Heart left ventricle (tissue), 16 donors: ENCODE measurements at regions not wholly inside any gene's neighbourhood (a gene's known extent, or its start where the extent isn't known, plus 50 kb on each side); places are given as distances from the start of the nearest gene placed in this dataset.

Source experiments
- ATAC-seq, 4 donors: fragments of 200-7000 bp; cut with Tn5 transposase; one replicate each; pipeline ENCODE4 v1.9.1; 2020 to 2022; ENCODE audit warnings: moderate library complexity in 4 of 4, mild to moderate bottlenecking in 3 of 4, moderate number of reproducible peaks in 1 of 4
- DNase-seq, 5 donors: peaks; one replicate each; pipeline ENCODE4 v3.0.0-alpha.2; 2020
- H3K27ac ChIP-seq, 12 donors: fragments of 200-600 bp; sonication (generic) in 4 of 12; one replicate each; pipeline versions ENCODE4 v1.5.0 to v1.8.0; 2016 to 2022; ENCODE audit warnings: mild to moderate bottlenecking in 2 of 12
- H3K27me3 ChIP-seq, 9 donors: fragments of 200-600 bp; sonication (generic) in 2 of 9; one replicate each; pipeline versions ENCODE4 v1.5.1 to v1.8.0; 2016 to 2022; ENCODE audit warnings: mild to moderate bottlenecking in 3 of 9
- H3K36me3 ChIP-seq, 9 donors: fragments of 200-600 bp; sonication (generic) in 2 of 9; one replicate each; pipeline versions ENCODE4 v1.5.0 to v1.8.0; 2018 to 2022; ENCODE audit warnings: mild to moderate bottlenecking in 2 of 9
- H3K4me1 ChIP-seq, 12 donors: fragments of 200-600 bp; sonication (generic) in 4 of 12; one replicate each; pipeline versions ENCODE4 v1.5.0 to v1.8.0; 2016 to 2022; ENCODE audit warnings: mild to moderate bottlenecking in 3 of 12
- H3K4me3 ChIP-seq, 12 donors: fragments of 200-600 bp; sonication (generic) in 4 of 12; one replicate each; pipeline versions ENCODE4 v1.5.0 to v1.8.0; 2017 to 2022; ENCODE audit warnings: mild to moderate bottlenecking in 9 of 12, moderate library complexity in 4 of 12
- H3K9me3 ChIP-seq, 12 donors: fragments of 200-600 bp; sonication (generic) in 4 of 12; one replicate each; pipeline versions ENCODE4 v1.5.0 to v1.8.0; 2016 to 2022; ENCODE audit warnings: mild to moderate bottlenecking in 1 of 12
- POLR2A ChIP-seq, 2 donors: fragments of 450-650 bp; IDR thresholded peaks; one replicate each; pipeline ENCODE4 v1.6.1; 2017; ENCODE audit warnings: antibody characterized with exemption in 2 of 2, mild to moderate bottlenecking in 2 of 2, moderate library complexity in 2 of 2
- WGBS, 4 donors: extraction: QIAGEN DNeasy Blood & Tissue Kit in 2 of 4; methylation state at CpG; one replicate each; pipeline versions ENCODE4 v1.1.5 to v1.1.7; 2013 to 2018; 5-methylcytosine and 5-hydroxymethylcytosine counted together
- intact Hi-C, 10 donors: fragments of 100-400 bp; cut with DNase I; formaldehyde crosslinking; loops; one replicate each; pipeline versions ENCODE4 v1.11.1 to v1.14.2; 2022
- TF ChIP-seq, protein P1 (sequence below), 12 donors: fragments of 200-600 bp; sonication (generic) in 4 of 12; IDR thresholded peaks; one replicate each; pipeline versions ENCODE4 v1.5.0 to v1.8.0; 2018 to 2022; ENCODE audit warnings: antibody characterized with exemption in 12 of 12, mild to moderate bottlenecking in 5 of 12
- donor health status: ischemic (EF 13 %, LVEDD 7.1; RV severe dilation, severe dysfunction).
- donor health status: healthy with polysubstance abuse.
- donor health status: DM: no; HTN: yes; CAD: no.
- donor health status: DM: no; HTN: no; CAD: no.
- donor health status: ischemic (EF 25% LVEDD 6.9; RV normal size, moderate dysfunction).
- donor health status: ischemic (EF 25% LVEDD 5.7; RV mildly dilated, moderate dysfunction).
- donor health status: healthy.
- donor health status: DM: yes; HTN: yes; CAD: no.
- donor health status: ischemic (EF 35%, LVEDD 5.7; RV mildly dilated, moderate dysfunction).
- donor health status: nonischemic (EF 11% LVEDD 7.7; RV severe dilation, severe dysfunction).
- donor health status: DM: yes; HTN: yes; CAD: no.
- donor health status: PGD.
- donor health status: ischemic (EF 29% LVEDD 5.4; RV normal size, mild dysfunction).
- donor health status: nonischemic (EF 23%, LVEDD 6.1; RV moderate dilation, normal function).

DNA sequence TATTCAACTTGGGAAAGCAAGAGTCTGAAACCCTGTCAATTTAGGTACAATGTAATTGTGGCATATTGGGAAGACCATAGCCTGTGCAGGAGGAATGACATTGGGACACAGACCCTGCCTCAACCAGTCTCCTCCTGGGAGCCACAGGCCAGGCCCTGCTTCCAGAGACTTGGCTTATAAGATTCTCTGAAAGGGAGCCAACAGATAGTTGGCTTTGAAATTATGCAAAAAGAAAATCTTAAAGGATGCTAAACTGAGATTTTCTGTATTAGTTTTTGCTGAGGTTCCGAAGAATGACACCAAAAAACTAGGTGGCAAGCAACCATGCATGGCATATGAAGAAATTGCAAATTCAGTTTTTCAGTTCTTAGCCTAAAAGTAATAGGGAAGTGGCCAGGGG lies 76.4 kb upstream of the CYRIA start:
- peaks cover 0 to 8% (median 0%) of the 10 kb centered on the region in 12 donors for H3K4me1 ChIP-seq
- H3K27ac ChIP-seq, result no peak overlapping the region
- 92 to 98% (median 95%) methylated on average over 1 of the region's 1 CpG for WGBS, 4 donors
- no peak for ATAC-seq
- intact Hi-C loops, result loop anchor here in 1 of 10 donors (10.0 kb wide), 1 partner anchor 807 kb away; no protein-coding TSS in a partner anchor
- no peaks in the 10 kb centered on the region for H3K27me3 ChIP-seq
- no peak overlapping the region for H3K4me3 ChIP-seq
- TF ChIP-seq POLR2A (IDR thresholded peaks at IDR 0.05), result no peak
- H3K36me3 ChIP-seq, result no peaks in the 10 kb centered on the region
- H3K9me3 ChIP-seq, result no peaks in the 10 kb centered on the region
- no peak for DNase-seq

DNA sequence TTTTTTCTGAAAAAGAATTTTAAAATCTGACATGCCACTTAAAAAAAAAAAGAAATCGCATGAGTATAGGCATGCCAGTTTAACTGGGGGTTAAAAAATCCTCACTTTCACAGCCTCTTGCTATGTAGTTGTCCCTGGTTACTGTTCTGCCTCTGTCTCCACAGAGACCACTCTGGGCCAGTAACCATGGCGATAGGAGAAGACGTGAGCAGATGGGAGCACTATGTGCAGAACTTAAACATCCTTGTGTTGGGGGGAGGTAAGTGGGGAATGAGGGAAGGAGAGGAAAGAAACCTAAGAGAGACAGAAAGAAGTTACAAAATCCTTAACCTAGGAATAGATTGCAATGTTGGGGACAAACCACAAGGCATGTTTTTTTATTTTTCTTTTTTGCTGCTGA lies 75.9 kb upstream of the CYRIA start:
- TF ChIP-seq, protein P1, sequence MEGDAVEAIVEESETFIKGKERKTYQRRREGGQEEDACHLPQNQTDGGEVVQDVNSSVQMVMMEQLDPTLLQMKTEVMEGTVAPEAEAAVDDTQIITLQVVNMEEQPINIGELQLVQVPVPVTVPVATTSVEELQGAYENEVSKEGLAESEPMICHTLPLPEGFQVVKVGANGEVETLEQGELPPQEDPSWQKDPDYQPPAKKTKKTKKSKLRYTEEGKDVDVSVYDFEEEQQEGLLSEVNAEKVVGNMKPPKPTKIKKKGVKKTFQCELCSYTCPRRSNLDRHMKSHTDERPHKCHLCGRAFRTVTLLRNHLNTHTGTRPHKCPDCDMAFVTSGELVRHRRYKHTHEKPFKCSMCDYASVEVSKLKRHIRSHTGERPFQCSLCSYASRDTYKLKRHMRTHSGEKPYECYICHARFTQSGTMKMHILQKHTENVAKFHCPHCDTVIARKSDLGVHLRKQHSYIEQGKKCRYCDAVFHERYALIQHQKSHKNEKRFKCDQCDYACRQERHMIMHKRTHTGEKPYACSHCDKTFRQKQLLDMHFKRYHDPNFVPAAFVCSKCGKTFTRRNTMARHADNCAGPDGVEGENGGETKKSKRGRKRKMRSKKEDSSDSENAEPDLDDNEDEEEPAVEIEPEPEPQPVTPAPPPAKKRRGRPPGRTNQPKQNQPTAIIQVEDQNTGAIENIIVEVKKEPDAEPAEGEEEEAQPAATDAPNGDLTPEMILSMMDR (IDR thresholded peaks at IDR 0.05), result no peak
- TF ChIP-seq POLR2A (IDR thresholded peaks at IDR 0.05), result no peak
- intact Hi-C loops, result loop anchor here in 1 of 10 donors (10.0 kb wide), 1 partner anchor 807 kb away; no protein-coding TSS in a partner anchor
- Histone ChIP-seq H3K36me3 (no peaks in the 10 kb centered on the region), H3K9me3 (no peaks in the 10 kb centered on the region), H3K27me3 (no peaks in the 10 kb centered on the region), H3K4me3 (no peak overlapping the region), H3K4me1 (peaks cover 0 to 8% (median 0%) of the 10 kb centered on the region in 12 donors), H3K27ac (no peak overlapping the region)
- 77 to 81% (median 77%) methylated on average over 3 of the region's 3 CpGs for WGBS, 4 donors
- ATAC-seq (no peak), DNase-seq (no peak)

DNA sequence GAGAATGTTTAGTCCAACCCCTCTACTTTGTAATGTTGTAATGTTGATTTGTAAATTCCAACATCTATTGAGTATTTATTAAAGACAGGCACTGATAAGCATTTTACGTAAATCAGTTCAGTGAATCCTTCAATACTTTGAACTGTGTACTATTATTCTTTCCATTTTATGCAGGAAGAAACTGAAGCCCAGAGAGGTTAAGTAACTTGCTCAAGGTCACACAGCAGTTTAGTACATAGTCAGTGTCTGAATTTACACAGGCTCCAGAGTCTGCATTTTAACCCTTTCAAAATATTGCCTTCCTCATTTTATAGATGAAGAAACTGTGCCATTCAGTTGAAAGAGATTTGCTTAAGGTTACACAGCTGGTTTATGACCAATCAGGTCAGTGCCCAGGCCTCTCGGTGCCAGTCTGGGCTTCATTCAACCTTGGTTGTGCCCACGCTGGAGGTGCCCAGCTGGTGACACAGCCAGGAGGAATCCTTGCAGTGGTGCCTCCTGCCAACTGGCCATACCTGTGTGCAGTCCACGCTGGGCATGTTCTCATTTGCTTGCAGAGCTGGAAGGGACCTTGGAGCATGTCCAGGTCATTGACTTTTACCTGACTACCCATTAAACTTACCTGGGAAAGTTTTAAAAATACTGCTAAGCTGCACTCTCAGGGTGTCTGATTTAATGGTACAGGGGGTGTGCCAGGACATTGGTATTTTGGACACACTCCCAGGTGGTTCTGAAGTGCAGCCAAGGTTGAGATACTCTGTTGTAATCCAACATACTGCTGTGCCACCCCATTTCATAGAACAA lies 74.3 kb upstream of the CYRIA start:
- H3K36me3 ChIP-seq, result no peaks in the 10 kb centered on the region
- no peaks in the 10 kb centered on the region for H3K27me3 ChIP-seq
- no peak overlapping the region for H3K27ac ChIP-seq
- DNase-seq (no peak), ATAC-seq (peak in 3 of 4 donors; percentile 69 to 82 (median 80))
- no peak overlapping the region for H3K4me3 ChIP-seq
- intact Hi-C loops, result loop anchor here in 1 of 10 donors (10.0 kb wide), 1 partner anchor 805 kb away; no protein-coding TSS in a partner anchor
- WGBS, 4 donors, result 42 to 61% (median 57%) methylated on average over 2 to 4 of the region's 4 CpGs
- TF ChIP-seq POLR2A (IDR thresholded peaks at IDR 0.05), result no peak
- TF ChIP-seq, protein P1 (IDR thresholded peaks at IDR 0.05), result no peak
- H3K9me3 ChIP-seq, result no peaks in the 10 kb centered on the region
- peaks cover 0 to 8% (median 0%) of the 10 kb centered on the region in 12 donors for H3K4me1 ChIP-seq

DNA sequence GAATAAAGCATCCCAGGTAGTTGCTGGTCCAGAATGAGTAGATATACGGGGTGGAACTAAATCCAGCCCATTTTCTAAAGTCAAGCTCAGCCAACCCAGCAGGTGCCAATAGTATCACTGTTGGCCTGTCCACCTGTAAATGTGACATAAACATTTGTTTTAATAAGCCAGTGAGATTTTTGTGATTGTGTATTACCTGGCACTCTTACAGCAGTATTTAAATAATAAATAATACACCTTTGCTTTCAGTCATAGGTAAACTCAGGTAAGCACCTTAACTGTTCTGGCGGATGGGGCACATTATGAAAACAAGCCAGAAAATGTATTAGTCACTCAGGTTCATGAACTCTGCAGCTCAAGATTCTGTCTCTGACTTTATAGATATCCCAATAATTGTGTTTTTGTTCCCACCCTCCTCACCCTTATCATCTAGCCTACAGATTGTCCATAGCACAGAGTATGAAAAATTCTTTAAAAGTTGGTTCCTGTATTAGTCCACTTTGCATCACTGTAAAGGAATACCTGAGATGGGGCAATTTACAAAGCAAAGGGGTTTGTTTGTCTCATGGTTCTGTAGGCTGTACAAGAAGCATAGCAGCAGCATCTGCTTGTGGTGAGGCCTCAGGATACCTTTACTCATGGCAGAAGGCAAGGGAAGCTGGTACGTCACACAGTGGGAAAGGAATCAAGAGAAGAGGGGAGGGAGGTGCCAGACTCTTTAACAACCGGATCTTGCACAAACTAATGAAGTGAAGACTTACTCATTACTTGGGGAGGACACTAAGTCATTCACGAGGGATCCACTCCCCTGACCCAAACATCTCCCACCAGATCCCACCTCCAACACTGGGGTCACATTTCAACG lies 73.0 kb upstream of the CYRIA start:
- H3K4me1 ChIP-seq, result peaks cover 0 to 8% (median 0%) of the 10 kb centered on the region in 12 donors
- DNase-seq (no peak), ATAC-seq (no peak)
- TF ChIP-seq, protein P1 (IDR thresholded peaks at IDR 0.05), result no peak
- no peak for TF ChIP-seq POLR2A (IDR thresholded peaks at IDR 0.05)
- 73 to 85% (median 82%) methylated on average over 6 of the region's 6 CpGs for WGBS, 4 donors
- H3K27ac ChIP-seq, result no peak overlapping the region
- H3K4me3 ChIP-seq, result no peak overlapping the region
- H3K9me3 ChIP-seq, result no peaks in the 10 kb centered on the region
- intact Hi-C loops, result no loop called here
- H3K27me3 ChIP-seq, result peaks cover 0 to 4% (median 0%) of the 10 kb centered on the region in 9 donors
- H3K36me3 ChIP-seq, result no peaks in the 10 kb centered on the region
